SH-SY5Y (cell line): ENCODE measurements at regions not wholly inside any gene's neighbourhood (a gene's known extent, or its start where the extent isn't known, plus 50 kb on each side); places are given as distances from the start of the nearest gene placed in this dataset.

Experiments used
- GATA2 ChIP-seq: IDR thresholded peaks from 2 replicates; pipeline ENCODE4 v1.6.1; 2011; ENCODE audit warnings: mild to moderate bottlenecking, low read depth, low read length
- GATA3 ChIP-seq: IDR thresholded peaks from 2 replicates; pipeline ENCODE4 v1.6.1; 2011; ENCODE audit warnings: low read depth, mild to moderate bottlenecking, low read length, moderate library complexity

DNA sequence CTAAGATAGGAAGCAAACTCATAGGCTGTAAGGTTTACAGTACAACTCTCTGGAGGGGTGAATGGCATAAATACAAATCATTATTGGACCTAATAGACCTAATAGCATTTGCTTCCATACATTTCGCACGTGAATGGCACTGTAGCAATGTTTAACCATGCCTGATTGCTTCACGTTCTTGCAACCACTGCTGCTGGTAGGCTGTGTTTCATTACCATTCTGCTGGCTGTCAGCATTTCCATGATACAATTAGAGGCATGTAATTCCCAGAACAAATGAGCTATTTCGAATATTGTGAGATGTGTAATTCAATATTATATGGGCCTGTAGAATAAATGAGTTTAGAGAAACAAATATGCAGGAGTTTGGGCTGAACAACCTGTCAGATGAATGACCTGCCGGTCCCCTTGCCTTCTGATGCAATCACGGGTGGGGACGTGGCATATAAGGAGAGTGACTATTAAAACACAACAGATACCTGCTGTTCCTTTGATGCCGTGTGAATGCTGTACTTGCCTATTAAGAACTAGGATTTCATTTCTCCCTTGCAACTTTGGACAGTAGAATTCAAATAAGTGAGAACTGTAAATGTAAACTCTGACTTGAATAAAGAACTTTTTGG, 393.4 kb downstream of the ACTR3B start:
- TF ChIP-seq GATA2 (no peak), GATA3 (no peak)

DNA sequence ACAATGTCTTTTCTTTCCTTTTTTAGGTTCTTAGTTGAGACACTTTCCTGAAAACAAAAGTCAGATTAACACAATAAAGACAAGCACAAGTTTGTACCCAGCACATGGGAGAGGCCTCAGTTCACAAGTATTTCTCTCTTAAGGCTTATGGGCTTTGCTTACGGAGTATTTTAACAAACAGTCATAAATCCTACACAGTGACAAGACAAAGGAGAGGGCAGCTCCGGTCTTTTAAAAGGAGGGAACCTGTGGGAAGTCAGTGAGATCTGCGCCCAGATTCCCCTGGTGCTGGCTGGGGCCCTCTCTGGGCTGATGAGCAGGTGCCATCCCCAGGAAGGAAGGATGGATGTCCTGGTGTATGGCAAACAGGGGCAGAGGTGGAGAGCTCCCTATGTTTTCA, 398.6 kb downstream of the ACTR3B start:
- TF ChIP-seq GATA2 (no peak), GATA3 (no peak)

DNA sequence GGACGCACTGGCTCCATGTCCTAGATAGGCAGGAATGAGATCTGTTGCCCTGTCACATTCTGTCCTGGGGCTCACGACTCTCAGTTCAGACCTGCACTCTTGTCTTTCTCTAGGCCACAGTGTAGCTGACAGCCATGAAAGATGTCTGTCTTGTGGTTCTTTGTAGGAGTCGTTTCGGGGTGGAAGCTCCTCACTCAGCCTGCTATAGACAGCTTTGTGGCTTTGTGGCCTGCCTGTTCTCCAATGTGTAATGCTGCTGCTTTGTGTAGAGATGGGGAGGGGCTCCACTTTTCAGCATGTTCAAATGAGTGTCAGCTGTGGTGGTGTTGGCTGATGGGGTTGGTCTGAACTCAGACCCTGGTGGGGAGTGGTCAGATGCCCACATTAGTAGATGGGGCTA, 410.7 kb downstream of the ACTR3B start:
- TF ChIP-seq GATA2 (no peak), GATA3 (no peak)

DNA sequence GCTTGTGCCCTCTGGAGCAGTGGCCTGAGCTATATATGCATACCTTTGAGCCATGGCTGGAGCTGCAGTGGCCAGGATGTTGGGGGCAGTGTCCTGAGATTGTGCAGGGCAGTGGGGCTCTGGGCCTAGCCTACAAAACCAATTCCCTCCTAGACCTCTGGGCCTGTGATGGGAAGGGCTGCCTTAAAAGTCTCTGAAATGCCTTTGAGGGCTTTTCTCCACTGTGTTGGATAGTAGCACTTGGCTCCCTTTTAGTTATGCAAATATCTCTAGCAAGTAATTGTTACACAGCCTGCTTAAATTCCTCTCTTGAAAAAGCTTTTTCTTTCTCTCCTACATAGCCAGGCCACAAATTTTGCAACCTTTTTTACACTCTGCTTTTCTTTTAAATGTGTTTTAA, 426.4 kb downstream of the ACTR3B start:
- TF ChIP-seq GATA2 (no peak), GATA3 (no peak)

DNA sequence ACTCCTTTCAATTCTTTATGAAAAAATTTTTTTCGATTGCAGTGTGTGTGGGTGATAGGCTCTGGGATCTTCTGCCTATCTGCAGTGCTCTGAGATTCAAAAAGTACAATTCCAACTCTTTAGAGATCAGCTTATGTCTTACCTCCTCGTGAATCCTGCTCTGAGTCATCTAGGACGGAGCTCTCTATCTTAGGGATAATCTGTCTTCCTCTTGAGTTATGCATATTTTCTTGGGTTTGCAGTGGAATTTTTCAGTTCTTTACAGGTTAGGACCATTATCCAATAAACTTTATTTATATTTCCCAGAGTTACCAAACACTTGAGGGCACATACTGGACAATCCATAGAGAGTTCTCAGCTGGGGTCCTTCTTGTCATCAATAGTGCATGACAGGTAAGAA, 428.6 kb downstream of the ACTR3B start:
- TF ChIP-seq GATA3 (no peak), GATA2 (no peak)

DNA sequence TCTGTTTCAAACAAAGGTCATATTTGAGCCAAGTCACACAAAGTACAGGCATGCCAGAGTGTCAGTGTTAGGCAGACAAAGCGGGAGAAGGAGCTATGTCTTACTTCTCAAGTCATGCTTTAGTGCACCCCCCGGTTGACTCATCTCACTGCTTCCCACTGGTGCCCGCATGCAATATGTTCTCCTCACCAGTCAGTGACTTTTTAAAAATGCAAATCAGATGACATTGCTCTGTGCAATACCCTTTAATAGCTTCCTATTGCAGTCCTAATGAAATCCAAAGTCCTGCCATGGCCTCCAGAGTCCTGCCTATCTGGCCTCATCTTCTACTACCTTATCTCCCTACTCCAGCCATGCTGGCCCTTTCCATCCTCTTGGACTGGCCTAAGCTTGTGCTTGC, 429.1 kb downstream of the ACTR3B start:
- TF ChIP-seq GATA2 (no peak), GATA3 (no peak)

DNA sequence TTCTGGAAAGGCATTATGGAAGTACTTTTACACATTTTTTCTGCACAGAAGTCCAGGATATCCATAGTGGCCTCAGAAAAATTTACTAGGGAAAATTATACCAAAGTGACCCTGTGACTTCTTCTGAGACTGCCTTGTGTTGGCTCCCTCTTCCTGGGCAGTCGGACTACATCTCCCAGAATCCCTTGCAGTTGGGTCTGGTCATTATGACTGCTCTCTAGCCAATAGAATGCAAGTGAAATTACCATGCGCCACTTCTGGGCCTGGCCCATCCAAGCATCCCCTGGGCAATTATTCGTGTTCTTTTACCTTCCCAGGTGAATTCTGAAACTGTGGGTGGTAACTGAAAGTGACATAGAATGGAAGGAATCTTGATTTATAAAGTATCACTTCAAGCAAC, 430.9 kb downstream of the ACTR3B start:
- no peak for TF ChIP-seq GATA3

DNA sequence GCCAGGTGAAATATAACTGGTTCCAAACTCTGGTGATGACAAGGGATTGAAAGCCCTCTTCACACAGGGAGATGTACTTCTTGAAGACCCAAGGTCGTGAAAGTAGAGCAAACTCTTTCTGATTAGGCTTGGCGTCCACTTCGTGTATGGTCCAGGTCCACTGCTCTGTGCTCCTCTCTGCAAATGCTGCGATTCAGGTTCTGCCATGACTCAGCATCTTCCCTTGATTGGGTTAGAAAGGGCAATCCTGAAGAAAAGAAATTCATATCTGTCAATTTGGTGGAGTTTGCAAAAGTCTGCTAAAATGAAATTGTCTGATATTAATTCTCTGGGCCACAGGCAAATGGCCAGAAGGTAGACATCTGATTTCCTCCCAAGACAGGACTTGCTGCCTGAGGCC, 431.4 kb downstream of the ACTR3B start:
- TF ChIP-seq GATA2 (no peak), GATA3 (no peak)

DNA sequence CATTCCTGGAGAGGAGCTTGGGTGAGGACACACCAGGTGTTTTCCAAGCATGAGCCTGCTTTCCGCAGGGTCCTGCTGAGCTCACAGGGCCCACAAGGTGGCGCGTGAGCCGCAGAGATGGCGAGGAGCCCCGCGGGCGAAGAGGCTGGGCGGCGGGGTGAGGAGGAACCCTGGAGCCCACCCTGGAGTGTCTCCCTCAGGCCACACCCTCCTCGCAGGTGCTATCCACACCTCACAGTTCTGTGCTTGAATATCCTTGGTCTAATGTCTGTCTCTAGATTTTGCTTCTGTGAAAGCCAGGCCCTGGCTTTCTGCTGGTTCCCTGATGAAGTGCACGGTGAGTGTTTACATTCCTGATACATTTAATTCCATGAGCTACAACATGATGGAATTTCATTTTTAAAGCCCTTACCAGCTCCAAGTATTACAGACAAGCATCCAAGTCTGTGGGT, 433.6 kb downstream of the ACTR3B start:
- TF ChIP-seq GATA2 = no peak
- TF ChIP-seq GATA3 = no peak

DNA sequence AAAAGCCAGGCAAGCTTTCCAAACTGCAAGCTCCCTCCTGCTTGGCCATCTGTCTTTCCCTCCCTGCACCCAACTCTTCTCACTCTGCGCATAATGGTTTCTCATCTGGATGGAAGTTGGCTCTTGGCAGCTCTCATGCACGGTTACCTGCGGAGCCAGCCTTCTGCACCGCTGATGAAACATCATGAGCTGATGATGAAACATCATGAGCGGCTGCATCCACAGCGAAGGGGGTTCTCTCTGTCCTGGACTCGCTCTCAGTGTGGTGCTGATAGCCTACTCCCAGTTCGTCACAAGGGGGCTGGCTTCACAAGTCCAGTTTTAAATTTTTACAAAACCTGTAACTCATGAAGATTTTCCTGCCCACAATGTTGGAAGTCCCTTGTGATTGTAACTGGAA, 457.5 kb downstream of the ACTR3B start:
- no peak for TF ChIP-seq GATA2
- no peak for TF ChIP-seq GATA3

DNA sequence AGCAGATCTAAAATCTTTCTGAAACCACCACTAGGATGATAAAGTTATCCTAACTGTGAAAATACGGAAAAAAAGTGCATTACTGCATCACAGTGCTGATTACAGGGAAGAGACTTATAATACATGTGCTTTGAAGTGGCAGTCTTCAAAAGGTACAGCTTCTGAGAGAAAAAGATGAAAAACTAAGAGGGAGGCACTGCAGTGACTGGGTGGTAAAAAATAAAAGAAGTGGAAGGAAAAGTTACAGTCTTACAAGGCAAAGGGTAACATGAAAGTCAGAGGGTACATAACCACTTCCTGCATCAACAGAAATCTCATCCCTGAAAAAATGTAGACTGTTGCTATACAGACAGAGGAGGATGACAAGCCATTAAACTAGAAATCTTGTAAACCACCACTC, 465.3 kb downstream of the ACTR3B start:
- TF ChIP-seq GATA3 (no peak), GATA2 (no peak)

DNA sequence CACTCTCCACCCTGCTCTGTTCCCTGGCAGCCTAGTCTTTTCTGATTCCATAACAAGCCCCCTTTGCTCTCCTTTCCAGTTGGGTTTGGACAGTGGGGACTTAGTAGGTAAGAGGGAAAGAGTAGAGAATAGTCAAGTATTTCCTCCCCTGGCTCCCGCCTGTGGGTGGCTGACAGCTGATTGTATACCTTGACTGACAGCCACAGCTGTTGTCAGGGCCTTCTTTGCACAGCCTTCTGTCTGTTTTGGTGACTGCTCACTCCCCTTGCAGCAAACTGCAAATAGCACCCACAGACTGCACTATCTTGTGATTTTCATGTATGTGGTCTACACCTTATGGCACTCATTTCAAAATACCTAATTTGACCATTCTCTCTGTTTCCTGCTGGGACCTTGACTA, 486.3 kb downstream of the ACTR3B start:
- TF ChIP-seq GATA3 (no peak), GATA2 (no peak)

DNA sequence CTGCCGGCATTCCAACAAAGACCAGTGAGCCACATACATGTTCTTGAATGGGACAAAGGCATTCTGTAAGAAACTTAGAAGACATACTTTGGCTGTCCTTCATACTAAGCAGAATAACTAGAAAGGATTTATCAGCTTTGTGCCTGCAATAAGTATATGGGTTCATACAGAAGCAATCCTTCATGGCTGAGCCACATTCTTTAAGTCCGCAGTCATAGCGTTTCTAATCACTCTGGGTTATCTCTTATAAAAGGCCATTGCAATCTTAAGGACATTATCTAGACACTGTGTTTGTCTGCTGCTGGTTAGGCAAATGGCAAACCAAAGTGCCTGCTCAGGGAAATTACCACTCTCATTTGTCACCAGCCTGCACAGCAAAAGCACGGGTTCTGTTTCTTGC, 488.4 kb downstream of the ACTR3B start:
- TF ChIP-seq GATA3 (no peak), GATA2 (no peak)

DNA sequence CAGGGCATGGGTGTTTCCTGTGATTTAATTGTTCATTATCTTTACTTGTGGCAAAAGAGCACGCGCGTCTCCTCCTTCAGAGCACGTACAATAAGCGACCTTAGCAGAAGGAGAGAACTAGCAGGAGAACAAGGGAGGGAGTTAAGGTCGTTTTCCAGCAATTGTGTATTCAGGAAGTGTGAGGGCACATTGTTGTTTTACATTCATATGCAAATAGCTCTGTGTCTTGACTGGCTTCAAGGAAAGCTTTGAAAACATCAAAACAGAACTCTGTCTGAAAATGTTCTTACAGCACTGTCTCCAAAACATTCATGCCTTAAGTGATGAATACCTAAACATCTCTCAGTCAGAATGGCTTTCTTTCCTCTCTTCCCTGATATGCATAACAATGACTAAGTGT, 499.1 kb downstream of the ACTR3B start:
- no peak for TF ChIP-seq GATA2
- TF ChIP-seq GATA3 = no peak

DNA sequence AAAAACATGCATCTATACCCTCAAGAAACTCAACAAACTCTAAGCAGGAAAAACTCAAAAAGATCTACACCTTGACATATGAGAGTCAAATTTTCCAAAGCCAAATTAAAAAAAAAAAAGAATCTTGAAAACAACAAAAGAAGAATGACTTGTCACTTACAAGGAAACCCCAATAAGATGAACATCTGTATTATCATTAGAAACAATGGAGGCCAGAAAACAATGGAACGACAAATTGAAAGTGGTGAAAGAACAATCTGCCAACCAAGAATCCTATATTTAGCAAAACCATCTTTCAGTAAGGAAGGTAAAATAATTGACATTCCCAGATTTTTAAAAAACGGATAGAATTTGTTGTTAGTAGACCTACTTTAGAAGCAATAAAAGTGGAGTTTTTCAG, 516.8 kb downstream of the ACTR3B start:
- TF ChIP-seq GATA2 = no peak
- TF ChIP-seq GATA3 = no peak

DNA sequence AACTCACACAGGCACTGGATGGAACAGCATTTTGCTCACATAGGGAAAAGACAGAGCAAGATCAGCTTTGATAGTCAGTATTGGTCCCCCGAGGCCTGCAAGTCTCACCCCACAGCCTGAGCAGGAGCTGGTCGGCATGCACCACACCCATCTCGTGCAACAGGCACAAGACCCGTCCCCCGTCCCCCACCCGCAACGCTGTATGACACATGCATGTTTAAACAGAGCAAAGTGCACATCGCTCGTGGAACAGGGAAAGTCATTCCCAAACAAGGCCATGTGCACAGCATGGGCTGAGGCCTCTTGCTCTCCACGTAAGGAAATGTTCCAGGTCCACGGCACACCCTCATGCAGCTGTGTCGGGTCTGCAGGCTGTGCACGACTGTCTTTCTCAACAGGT, 527.2 kb downstream of the ACTR3B start:
- TF ChIP-seq GATA3 = no peak
- TF ChIP-seq GATA2 = no peak
